Endothelial cell of umbilical vein (primary cell): ENCODE measurements at regions not wholly inside any gene's neighbourhood (a gene's known extent, or its start where the extent isn't known, plus 50 kb on each side); places are given as distances from the start of the nearest gene placed in this dataset.

Experiments used
- BruUV-seq: library from RNA; stranded (reverse); fragments of 400-500 nt; replicated peaks from 2 replicates; lab custom pipeline; 2021; lab: Mats Ljungman, UMichigan
- CTCF ChIA-PET: fragments of 300-600, 350-600 bp; sonication (Branson Sonifier 250); formaldehyde crosslinking; loops from one replicate; lab custom pipeline; 2021; ENCODE audit warnings: antibody characterized with exemption, inconsistent platforms; lab: Charles Lee
- POLR2A ChIA-PET: fragments of 300-600, 350-600 bp; sonication (Branson Sonifier 250); formaldehyde crosslinking; loops from one replicate; lab custom pipeline; 2021; ENCODE audit warnings: antibody characterized with exemption, inconsistent platforms; lab: Charles Lee
- DNase-seq: peaks from one replicate; pipeline ENCODE4 v3.0.0-alpha.2; 2011; ENCODE audit warnings: low read depth, low spot score
- FAIRE-seq: peaks from 2 replicates; lab custom pipeline; 2011; peaks lifted over from hg19 to GRCh38; lab: Jason Lieb, UNC
- H2AFZ ChIP-seq: 2 replicates; pipeline ENCODE4 v1.6.0; 2012; ENCODE audit warnings: low read depth, low read length, control low read depth, inconsistent platforms
- H3K27ac ChIP-seq: 2 replicates; pipeline ENCODE4 v1.5.1; 2011; ENCODE audit warnings: low read depth, mild to moderate bottlenecking, control low read depth, low read length, moderate library complexity; ENCODE audit not compliant: insufficient read depth
- H3K27me3 ChIP-seq, 2 experiments: 2 replicates each; pipeline versions ENCODE4 v1.6.0 to v1.6.1; 2011; ENCODE audit warnings: low read length in 2 of 2, mixed read lengths in 1 of 2; ENCODE audit not compliant: control insufficient read depth in 2 of 2, insufficient read depth in 2 of 2
- H3K36me3 ChIP-seq, 2 experiments: 2 replicates in 1 of 2; 3 replicates in 1 of 2; pipeline ENCODE4 v1.5.1; 2011; ENCODE audit warnings: low read length in 2 of 2, mild to moderate bottlenecking in 1 of 2, moderate library complexity in 1 of 2; ENCODE audit not compliant: control insufficient read depth in 2 of 2, insufficient read depth in 2 of 2; ENCODE audit errors: extremely low read depth in 1 of 2
- H3K4me1 ChIP-seq: 3 replicates; pipeline ENCODE4 v1.5.1; 2011; ENCODE audit warnings: mild to moderate bottlenecking, low read length; ENCODE audit not compliant: control insufficient read depth, insufficient read depth; ENCODE audit errors: extremely low read depth
- H3K4me2 ChIP-seq: 2 replicates; pipeline ENCODE4 v1.6.1; 2011; ENCODE audit warnings: low read length, control low read depth, mixed read lengths; ENCODE audit not compliant: insufficient read depth
- H3K4me3 ChIP-seq, 3 experiments: fragments of 200-600 bp in 1 of 3; sonication (generic), shearing (Covaris generic) in 1 of 3; replicated peaks in 1 of 3; 2 replicates each; pipeline ENCODE4 v1.5.1; 2011 to 2016; ENCODE audit warnings: control low read depth in 3 of 3, low read length in 3 of 3, mild to moderate bottlenecking in 2 of 3, inconsistent platforms in 1 of 3, low read depth in 1 of 3, moderate library complexity in 1 of 3; ENCODE audit not compliant: insufficient read depth in 1 of 3
- H3K79me2 ChIP-seq: 2 replicates; pipeline ENCODE4 v1.6.0; 2012; ENCODE audit warnings: low read length, inconsistent platforms; ENCODE audit not compliant: control insufficient read depth, insufficient read depth
- H3K9ac ChIP-seq: replicated peaks from 2 replicates; pipeline ENCODE3; 2011; ENCODE audit warnings: low read length, control low read depth; ENCODE audit not compliant: insufficient read depth; ENCODE audit errors: extremely low read depth
- H3K9me1 ChIP-seq: replicated peaks from 3 replicates; pipeline ENCODE4 v1.6.0; 2011; ENCODE audit warnings: mild to moderate bottlenecking, low read length; ENCODE audit not compliant: control insufficient read depth, insufficient read depth; ENCODE audit errors: extremely low read depth
- H3K9me3 ChIP-seq: replicated peaks from 2 replicates; pipeline ENCODE4 v1.5.1; 2012; ENCODE audit warnings: low read length, inconsistent platforms; ENCODE audit not compliant: control insufficient read depth, insufficient read depth
- H4K20me1 ChIP-seq: replicated peaks from 2 replicates; pipeline ENCODE3; 2011; ENCODE audit warnings: mild to moderate bottlenecking, low read length; ENCODE audit not compliant: control insufficient read depth, insufficient read depth; ENCODE audit errors: extremely low read depth
- EZH2 ChIP-seq: IDR thresholded peaks from 2 replicates; pipeline ENCODE4 v1.6.1; 2012; ENCODE audit warnings: borderline replicate concordance, low read depth, mild to moderate bottlenecking, moderate library complexity, low read length, inconsistent platforms; ENCODE audit not compliant: severe bottlenecking
- FOS ChIP-seq: IDR thresholded peaks from 2 replicates; pipeline ENCODE4 v1.6.1; 2011; ENCODE audit warnings: mild to moderate bottlenecking, low read length, moderate library complexity, borderline replicate concordance; ENCODE audit not compliant: insufficient read depth
- GATA2 ChIP-seq: IDR thresholded peaks from 2 replicates; pipeline ENCODE4 v1.7.0; 2011; ENCODE audit warnings: low read depth, mild to moderate bottlenecking, moderate library complexity, mixed read lengths, low read length; ENCODE audit not compliant: insufficient read length, insufficient read depth
- JUN ChIP-seq: IDR thresholded peaks from 2 replicates; pipeline ENCODE4 v1.6.1; 2011; ENCODE audit warnings: borderline replicate concordance, low read depth; ENCODE audit not compliant: insufficient read length, insufficient read depth
- MYC ChIP-seq: IDR thresholded peaks from one replicate; pipeline ENCODE4 v1.6.1; 2011; ENCODE audit warnings: mild to moderate bottlenecking, low read depth, low read length
- POLR2A ChIP-seq: IDR thresholded peaks from 2 replicates; pipeline ENCODE4 v1.6.1; 2012; ENCODE audit warnings: low read depth, mild to moderate bottlenecking, control low read depth, low read length
- POLR2AphosphoS5 ChIP-seq: IDR thresholded peaks from 2 replicates; pipeline ENCODE4 v1.6.1; 2012; ENCODE audit warnings: low read depth, mild to moderate bottlenecking, control low read depth, low read length, moderate library complexity; ENCODE audit not compliant: insufficient read depth
- dilution Hi-C: fragments of 300-500 bp; cut with MboI; formaldehyde crosslinking; loops from one replicate; pipeline ENCODE4 v1.15.0; 2019; ENCODE audit warnings: low sequenced_read_pairs; ENCODE audit not compliant: extremely low pct_ligation_motif_present
- intact Hi-C: fragments of 100-400 bp; cut with micrococcal nuclease; formaldehyde crosslinking; loops from one replicate; pipeline ENCODE4 v1.10.0; 2022
- TF ChIP-seq, protein P1 (sequence below): IDR thresholded peaks from 2 replicates; pipeline ENCODE4 v1.6.1; 2011; ENCODE audit not compliant: insufficient read depth, insufficient read length
- TF ChIP-seq, protein P2 (sequence below), 2 donors: IDR thresholded peaks; 1 replicate in 1 of 2; 2 replicates in 1 of 2; pipeline ENCODE4 v1.5.1; 2011; ENCODE audit warnings: low read length in 2 of 2, mild to moderate bottlenecking in 2 of 2, moderate library complexity in 2 of 2, control low read depth in 1 of 2, inconsistent platforms in 1 of 2, low read depth in 1 of 2; ENCODE audit not compliant: insufficient read depth in 1 of 2; ENCODE audit errors: extremely low read depth in 1 of 2

DNA sequence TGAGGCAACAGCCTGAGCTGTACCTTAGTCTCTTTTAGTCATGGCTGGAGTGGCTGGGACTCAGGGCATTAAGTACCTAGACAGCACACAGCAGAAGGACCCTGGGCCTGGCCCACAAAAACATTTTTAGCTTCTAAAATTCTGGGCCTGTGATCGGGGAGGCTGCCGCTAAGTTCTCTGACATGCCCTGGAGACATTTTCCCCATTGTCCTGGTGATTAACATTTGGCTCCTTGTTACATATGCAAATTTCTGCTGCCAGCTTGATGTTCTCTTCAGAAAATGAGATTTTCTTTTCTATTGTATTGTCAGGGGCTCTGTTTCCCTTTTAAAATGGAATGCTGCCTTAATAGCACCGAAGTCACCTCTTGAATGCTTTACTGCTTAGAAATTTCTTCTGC, 952.4 kb downstream of the TRAM1L1 start:
- TF ChIP-seq, protein P1, sequence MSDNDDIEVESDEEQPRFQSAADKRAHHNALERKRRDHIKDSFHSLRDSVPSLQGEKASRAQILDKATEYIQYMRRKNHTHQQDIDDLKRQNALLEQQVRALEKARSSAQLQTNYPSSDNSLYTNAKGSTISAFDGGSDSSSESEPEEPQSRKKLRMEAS: no peak
- TF ChIP-seq, protein P2, sequence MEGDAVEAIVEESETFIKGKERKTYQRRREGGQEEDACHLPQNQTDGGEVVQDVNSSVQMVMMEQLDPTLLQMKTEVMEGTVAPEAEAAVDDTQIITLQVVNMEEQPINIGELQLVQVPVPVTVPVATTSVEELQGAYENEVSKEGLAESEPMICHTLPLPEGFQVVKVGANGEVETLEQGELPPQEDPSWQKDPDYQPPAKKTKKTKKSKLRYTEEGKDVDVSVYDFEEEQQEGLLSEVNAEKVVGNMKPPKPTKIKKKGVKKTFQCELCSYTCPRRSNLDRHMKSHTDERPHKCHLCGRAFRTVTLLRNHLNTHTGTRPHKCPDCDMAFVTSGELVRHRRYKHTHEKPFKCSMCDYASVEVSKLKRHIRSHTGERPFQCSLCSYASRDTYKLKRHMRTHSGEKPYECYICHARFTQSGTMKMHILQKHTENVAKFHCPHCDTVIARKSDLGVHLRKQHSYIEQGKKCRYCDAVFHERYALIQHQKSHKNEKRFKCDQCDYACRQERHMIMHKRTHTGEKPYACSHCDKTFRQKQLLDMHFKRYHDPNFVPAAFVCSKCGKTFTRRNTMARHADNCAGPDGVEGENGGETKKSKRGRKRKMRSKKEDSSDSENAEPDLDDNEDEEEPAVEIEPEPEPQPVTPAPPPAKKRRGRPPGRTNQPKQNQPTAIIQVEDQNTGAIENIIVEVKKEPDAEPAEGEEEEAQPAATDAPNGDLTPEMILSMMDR (IDR thresholded peaks at IDR 0.05; ENCODE audit: extremely low read depth in 1 of 2, insufficient read depth in 1 of 2, low read depth in 1 of 2, low read length in 2 of 2): no peak
- no peak for TF ChIP-seq JUN
- TF ChIP-seq GATA2: no peak
- no peak for TF ChIP-seq FOS
- no peak for TF ChIP-seq MYC
- TF ChIP-seq EZH2: no peak
- TF ChIP-seq POLR2A: no peak
- TF ChIP-seq POLR2AphosphoS5: no peak
- no peak overlapping the region for H2AFZ ChIP-seq
- DNase-seq: no peak
- no peaks in the 10 kb centered on the region for H4K20me1 ChIP-seq
- H3K4me3 ChIP-seq: no peak overlapping the region
- FAIRE-seq: no peak
- H3K4me1 ChIP-seq: no peaks in the 10 kb centered on the region
- BruUV-seq: no TSS peak
- dilution Hi-C loops: no loop called here
- no peaks in the 10 kb centered on the region for H3K79me2 ChIP-seq
- no peaks in the 10 kb centered on the region for H3K9me1 ChIP-seq
- no peak overlapping the region for H3K9ac ChIP-seq
- intact Hi-C loops: no loop called here
- no peak overlapping the region for H3K27ac ChIP-seq
- H3K36me3 ChIP-seq: no peaks in the 10 kb centered on the region
- ChIA-PET POLR2A (no interaction called here), CTCF (no interaction called here)
- H3K4me2 ChIP-seq: no peak overlapping the region
- H3K9me3 ChIP-seq: no peaks in the 10 kb centered on the region
- no peaks in the 10 kb centered on the region for H3K27me3 ChIP-seq
